Epithelial cell of esophagus (primary cell): ENCODE measurements at regions not wholly inside any gene's neighbourhood (a gene's known extent, or its start where the extent isn't known, plus 50 kb on each side); places are given as distances from the start of the nearest gene placed in this dataset.
A peak's percentile ranks its signal among the peaks of the same experiment; 100 is the strongest.

Experiments used
- DNase-seq: peaks from one replicate; pipeline ENCODE4 v3.0.0; 2010; ENCODE audit warnings: low read depth
- H3K4me3 ChIP-seq: 2 replicates; pipeline ENCODE4 v1.5.1; 2011; ENCODE audit warnings: mild to moderate bottlenecking, low read length, control low read depth
- TF ChIP-seq, protein P1 (sequence below): IDR thresholded peaks from 2 replicates; pipeline ENCODE4 v1.5.1; 2011; ENCODE audit warnings: low read depth, mild to moderate bottlenecking, low read length, control low read depth, inconsistent platforms; ENCODE audit not compliant: insufficient read depth; ENCODE audit errors: missing control alignments

DNA sequence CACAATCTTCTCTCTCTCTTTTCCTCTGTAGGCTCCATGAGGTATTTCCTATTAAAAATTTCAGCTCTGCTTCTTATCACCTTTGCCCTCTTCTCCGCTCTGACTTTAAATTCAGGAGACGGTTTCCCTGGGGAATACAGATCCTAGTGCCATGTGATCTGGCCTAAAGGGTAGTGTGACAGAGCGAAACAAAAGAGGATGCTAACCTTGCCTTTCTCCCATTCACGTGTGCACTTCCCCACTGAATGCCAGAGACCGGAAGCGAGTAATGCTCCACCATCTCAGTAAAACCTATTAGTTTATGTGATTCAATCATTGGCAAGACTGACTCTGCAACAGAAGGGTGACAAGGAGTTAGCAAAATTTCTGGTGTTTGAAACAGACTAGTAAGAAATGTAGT lies 358.3 kb downstream of the ZNF521 start:
- no peak overlapping the region for H3K4me3 ChIP-seq
- TF ChIP-seq, protein P1, sequence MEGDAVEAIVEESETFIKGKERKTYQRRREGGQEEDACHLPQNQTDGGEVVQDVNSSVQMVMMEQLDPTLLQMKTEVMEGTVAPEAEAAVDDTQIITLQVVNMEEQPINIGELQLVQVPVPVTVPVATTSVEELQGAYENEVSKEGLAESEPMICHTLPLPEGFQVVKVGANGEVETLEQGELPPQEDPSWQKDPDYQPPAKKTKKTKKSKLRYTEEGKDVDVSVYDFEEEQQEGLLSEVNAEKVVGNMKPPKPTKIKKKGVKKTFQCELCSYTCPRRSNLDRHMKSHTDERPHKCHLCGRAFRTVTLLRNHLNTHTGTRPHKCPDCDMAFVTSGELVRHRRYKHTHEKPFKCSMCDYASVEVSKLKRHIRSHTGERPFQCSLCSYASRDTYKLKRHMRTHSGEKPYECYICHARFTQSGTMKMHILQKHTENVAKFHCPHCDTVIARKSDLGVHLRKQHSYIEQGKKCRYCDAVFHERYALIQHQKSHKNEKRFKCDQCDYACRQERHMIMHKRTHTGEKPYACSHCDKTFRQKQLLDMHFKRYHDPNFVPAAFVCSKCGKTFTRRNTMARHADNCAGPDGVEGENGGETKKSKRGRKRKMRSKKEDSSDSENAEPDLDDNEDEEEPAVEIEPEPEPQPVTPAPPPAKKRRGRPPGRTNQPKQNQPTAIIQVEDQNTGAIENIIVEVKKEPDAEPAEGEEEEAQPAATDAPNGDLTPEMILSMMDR = no peak
- no peak for DNase-seq

DNA sequence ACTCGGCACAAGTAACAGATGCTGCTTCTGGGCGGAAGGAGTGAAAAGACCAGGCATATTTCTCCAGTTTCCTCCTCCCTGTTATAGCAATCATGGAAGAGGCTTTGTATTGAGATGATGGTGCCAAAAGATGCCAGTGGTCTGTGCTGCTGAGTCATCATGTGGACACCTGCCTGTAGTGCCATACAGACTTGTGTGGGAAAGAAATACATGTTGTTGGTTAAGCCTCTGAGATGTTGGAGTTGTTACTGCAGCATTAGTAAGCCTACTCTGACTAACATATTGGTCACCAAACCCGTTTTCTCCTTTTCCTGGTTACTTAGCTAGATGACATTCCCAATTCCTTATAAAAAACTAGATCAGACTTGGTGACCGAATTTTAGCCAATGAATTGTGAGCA lies 356.9 kb downstream of the ZNF521 start:
- H3K4me3 ChIP-seq = no peak overlapping the region
- TF ChIP-seq, protein P1 = no peak
- peak; percentile 72 for DNase-seq

DNA sequence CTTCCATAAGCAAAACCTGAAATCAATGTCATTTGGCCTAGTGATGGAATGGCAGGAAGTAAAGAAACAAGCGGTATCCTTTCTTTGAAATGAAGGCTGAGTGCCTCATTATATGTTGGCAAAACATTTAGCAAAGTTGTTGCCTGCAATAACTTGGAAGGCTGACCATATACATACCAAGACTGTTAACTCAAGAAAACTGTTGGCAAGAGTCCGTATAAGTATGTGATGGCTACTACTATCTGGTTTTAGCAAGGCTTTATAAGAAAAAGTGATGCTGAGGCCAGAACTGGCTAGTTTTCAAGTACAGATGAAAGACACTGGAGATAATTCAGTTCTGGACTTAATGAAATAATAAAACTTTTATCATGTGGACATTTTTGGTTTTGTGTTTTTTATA lies 356.2 kb downstream of the ZNF521 start:
- TF ChIP-seq, protein P1 = no peak
- no peak overlapping the region for H3K4me3 ChIP-seq
- no peak for DNase-seq

DNA sequence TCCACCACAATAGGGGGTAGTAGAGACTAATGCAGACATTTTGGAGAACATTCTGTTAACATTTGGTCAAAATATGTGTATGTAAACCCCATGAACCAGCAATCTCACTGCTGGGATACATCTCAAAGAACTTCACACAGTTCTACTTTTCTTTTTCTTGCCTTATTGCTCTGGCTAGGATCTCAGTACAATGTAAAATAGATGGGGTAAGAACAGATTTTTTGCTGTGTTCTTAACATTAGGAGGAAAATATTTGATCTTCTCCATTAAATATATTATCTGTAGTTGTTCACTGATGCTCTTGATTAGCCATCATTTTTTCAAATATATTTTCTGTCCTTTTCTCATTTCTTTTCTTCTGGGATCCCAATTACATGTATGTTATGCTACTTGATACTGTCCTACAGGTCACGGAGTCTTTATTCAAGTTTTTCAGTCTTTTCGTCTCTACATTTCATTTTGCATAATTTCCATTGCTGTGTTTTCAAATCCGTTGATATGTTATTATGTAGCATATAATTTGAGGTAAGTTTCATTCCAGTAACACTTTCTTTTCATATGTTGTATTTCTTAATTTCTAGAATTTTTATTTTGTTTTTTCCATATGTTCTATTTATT lies 352.2 kb downstream of the ZNF521 start:
- DNase-seq = no peak
- no peak overlapping the region for H3K4me3 ChIP-seq
- TF ChIP-seq, protein P1 = no peak

DNA sequence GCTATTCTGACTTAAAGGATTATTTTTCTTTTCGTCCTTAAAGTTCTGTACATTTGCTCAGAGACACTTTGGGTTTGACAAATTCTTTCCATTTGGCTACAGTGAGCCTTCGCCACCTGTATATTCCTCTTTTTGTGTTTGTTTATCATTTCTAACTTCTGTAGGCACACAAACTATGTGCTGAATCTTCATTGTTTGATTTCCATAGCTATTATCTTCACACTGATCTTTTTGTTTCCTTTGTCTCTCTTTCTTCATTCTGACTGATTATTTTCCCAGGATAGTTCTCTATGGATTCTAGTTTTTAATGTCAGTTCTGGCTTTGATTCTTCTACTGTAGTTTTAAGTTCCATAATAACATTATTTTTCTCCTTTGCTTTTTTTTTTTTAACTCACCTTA lies 350.2 kb downstream of the ZNF521 start:
- DNase-seq = no peak
- no peak overlapping the region for H3K4me3 ChIP-seq
- TF ChIP-seq, protein P1 = no peak

DNA sequence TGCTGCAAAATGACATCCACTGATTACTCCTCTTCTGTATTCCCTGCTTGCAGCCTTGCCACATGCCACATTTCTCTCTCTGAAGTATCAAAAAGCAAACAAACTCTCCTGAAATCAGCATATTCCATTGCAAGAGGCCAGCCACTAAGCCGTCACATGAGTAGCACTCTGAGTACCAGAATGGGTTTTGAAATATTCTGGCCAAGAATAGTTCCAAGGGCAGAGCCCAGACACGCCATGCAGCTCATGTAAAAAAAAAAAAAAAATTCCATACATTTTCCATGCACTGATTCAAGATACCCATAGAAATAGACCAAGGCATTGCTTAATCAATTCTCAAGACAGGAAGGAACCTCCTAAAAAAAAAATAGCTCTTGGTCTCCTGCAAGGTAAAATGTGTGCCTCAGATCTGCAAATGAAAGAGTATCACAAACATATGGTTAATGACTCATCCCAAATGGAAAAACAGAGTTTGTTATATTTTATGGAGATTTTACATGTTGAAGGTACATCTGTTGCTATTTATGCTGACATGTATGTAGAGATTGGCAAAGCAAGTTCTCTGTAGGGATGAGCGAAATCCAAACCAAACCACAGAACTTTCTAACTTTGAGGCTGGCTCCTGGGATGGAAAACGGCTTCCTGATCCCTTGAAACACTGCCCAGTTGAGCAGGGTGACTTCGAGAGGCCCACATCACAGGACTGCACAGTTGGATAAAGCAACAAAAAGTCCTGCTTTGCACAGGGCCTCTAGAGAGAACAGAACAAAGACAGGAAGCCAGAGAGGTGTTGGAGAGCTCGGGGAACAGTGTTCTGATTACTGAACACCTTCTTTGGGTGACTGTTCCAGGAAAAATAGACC lies 346.2 kb downstream of the ZNF521 start:
- peak; percentile 43 for DNase-seq
- H3K4me3 ChIP-seq = no peak overlapping the region
- TF ChIP-seq, protein P1 = no peak
